IMR-90 (cell line): ENCODE measurements at regions not wholly inside any gene's neighbourhood (a gene's known extent, or its start where the extent isn't known, plus 50 kb on each side); places are given as distances from the start of the nearest gene placed in this dataset.

Source experiments
- CTCF ChIP-seq: conservative IDR thresholded peaks from 2 replicates; pipeline ENCODE4 v1.5.1; 2012; ENCODE audit warnings: mild to moderate bottlenecking, low read depth, low read length, improper control_type of control experiment
- MAZ ChIP-seq: IDR thresholded peaks from 2 replicates; pipeline ENCODE4 v1.6.1; 2012; ENCODE audit warnings: low read depth, mild to moderate bottlenecking, low read length, improper control_type of control experiment, moderate library complexity, borderline replicate concordance
- RCOR1 ChIP-seq: IDR thresholded peaks from 2 replicates; pipeline ENCODE4 v1.6.1; 2012; ENCODE audit warnings: mild to moderate bottlenecking, low read length, improper control_type of control experiment; ENCODE audit not compliant: insufficient replicate concordance
- SMC3 ChIP-seq: fragments of 150-350 bp; IDR thresholded peaks from 2 replicates; pipeline ENCODE4 v1.6.1; 2016; ENCODE audit warnings: low read depth, mild to moderate bottlenecking, antibody characterized with exemption, low read length, moderate library complexity
- USF2 ChIP-seq: fragments of 150-350 bp; IDR thresholded peaks from 2 replicates; pipeline ENCODE4 v1.6.1; 2017; ENCODE audit warnings: mild to moderate bottlenecking, antibody characterized with exemption, low read length, low read depth

GRCh38 chr12:92244036-92244435 lies 98.4 kb upstream of the BTG1 start:
- TF ChIP-seq CTCF, result no peak
- no peak for TF ChIP-seq MAZ
- no peak for TF ChIP-seq RCOR1
- TF ChIP-seq SMC3, result no peak
- TF ChIP-seq USF2, result no peak
